GM12878 (cell line): ENCODE measurements at regions not wholly inside any gene's neighbourhood (a gene's known extent, or its start where the extent isn't known, plus 50 kb on each side); places are given as distances from the start of the nearest gene placed in this dataset.

ENCODE experiments used
- ATAC-seq: fragments of 200-7000 bp; cut with Tn5 transposase; 3 replicates; pipeline ENCODE4 v1.9.1; 2020; ENCODE audit warnings: mild to moderate bottlenecking, moderate library complexity
- BruUV-seq: library from RNA; stranded (reverse); fragments of 400-500 nt; replicated peaks from 2 replicates; lab custom pipeline; 2021; lab: Mats Ljungman, UMichigan
- CTCF ChIA-PET: fragments of 300-600 bp; sonication (Branson Sonifier 250); formaldehyde crosslinking; extraction: SDS; loops from one replicate; lab custom pipeline; 2021; ENCODE audit warnings: inconsistent platforms; lab: Yijun Ruan, JAX
- POLR2A ChIA-PET: fragments of 350-600 bp; formaldehyde crosslinking; extraction: SDS; loops from one replicate; lab custom pipeline; 2021; ENCODE audit warnings: inconsistent platforms; lab: Charles Lee
- RAD21 ChIA-PET: fragments of 300-600 bp; sonication (Branson Sonifier 250); formaldehyde crosslinking; loops from one replicate; lab custom pipeline; 2023; ENCODE audit warnings: antibody characterized with exemption; ENCODE audit not compliant: unreplicated experiment; lab: Charles Lee
- SMC1A ChIA-PET: fragments of 300-600 bp; sonication (Branson Sonifier 250); formaldehyde crosslinking; loops from one replicate; lab custom pipeline; 2023; ENCODE audit not compliant: unreplicated experiment, uncharacterized antibody; lab: Charles Lee
- DNase-seq: peaks from one replicate; pipeline ENCODE4 v3.0.0-alpha.2; 2011; ENCODE audit warnings: low read depth, low spot score
- FAIRE-seq: peaks from 3 replicates; lab custom pipeline; 2011; peaks lifted over from hg19 to GRCh38; lab: Jason Lieb, UNC
- H2AFZ ChIP-seq: 2 replicates; pipeline ENCODE4 v1.6.0; 2011; ENCODE audit warnings: low read depth, low read length, control low read depth; ENCODE audit not compliant: control insufficient read depth
- H3K27ac ChIP-seq: 2 replicates; pipeline ENCODE4 v1.5.1; 2011; ENCODE audit warnings: control low read depth; ENCODE audit not compliant: control insufficient read depth, insufficient read depth
- H3K27me3 ChIP-seq, 2 experiments: replicated peaks in 1 of 2; 2 replicates each; pipeline versions ENCODE4 v1.6.0 to v1.6.1; 2011; ENCODE audit warnings: low read length in 1 of 2; ENCODE audit not compliant: control insufficient read depth in 2 of 2, insufficient read depth in 2 of 2
- H3K36me3 ChIP-seq, 2 experiments: 2 replicates each; pipeline ENCODE4 v1.5.1; 2011; ENCODE audit warnings: low read length in 1 of 2; ENCODE audit not compliant: control insufficient read depth in 2 of 2, insufficient read depth in 2 of 2
- H3K4me1 ChIP-seq: 2 replicates; pipeline ENCODE4 v1.6.1; 2011; ENCODE audit warnings: mild to moderate bottlenecking, low read length, moderate library complexity, mixed read lengths; ENCODE audit not compliant: control insufficient read depth, insufficient read depth
- H3K4me2 ChIP-seq: 2 replicates; pipeline ENCODE4 v1.6.0; 2011; ENCODE audit warnings: control low read depth; ENCODE audit not compliant: control insufficient read depth, insufficient read depth
- H3K4me3 ChIP-seq: fragments of 200-600 bp; sonication (generic); 2 replicates; pipeline ENCODE4 v1.5.1; 2016
- H3K79me2 ChIP-seq: 2 replicates; pipeline ENCODE4 v1.6.0; 2011; ENCODE audit warnings: low read length; ENCODE audit not compliant: control insufficient read depth, insufficient read depth
- H3K9ac ChIP-seq: 2 replicates; pipeline ENCODE4 v1.8.0; 2011; ENCODE audit warnings: low read length, control low read depth, mixed read lengths; ENCODE audit not compliant: control insufficient read depth, insufficient read depth
- H3K9me3 ChIP-seq: replicated peaks from 3 replicates; pipeline ENCODE4 v1.5.1; 2011; ENCODE audit warnings: mild to moderate bottlenecking, low read length; ENCODE audit not compliant: control insufficient read depth, insufficient read depth
- H4K20me1 ChIP-seq: 2 replicates; pipeline ENCODE4 v1.6.0; 2011; ENCODE audit not compliant: control insufficient read depth, insufficient read depth
- BRCA1 ChIP-seq: IDR thresholded peaks from 2 replicates; pipeline ENCODE4 v1.6.1; 2011; ENCODE audit warnings: low read depth, low read length, improper control_type of control experiment
- CHD1 ChIP-seq: IDR thresholded peaks from 2 replicates; pipeline ENCODE4 v1.6.1; 2012; ENCODE audit warnings: low read depth, low read length, improper control_type of control experiment
- CREM ChIP-seq: IDR thresholded peaks from 2 replicates; pipeline ENCODE4 v1.6.1; 2014; ENCODE audit warnings: antibody characterized with exemption, low read depth
- FOXK2 ChIP-seq: fragments of 450-650 bp; IDR thresholded peaks from 2 replicates; pipeline ENCODE4 v1.6.1; 2017; ENCODE audit warnings: mild to moderate bottlenecking, moderate library complexity
- JUNB ChIP-seq: IDR thresholded peaks from 2 replicates; pipeline ENCODE4 v1.6.1; 2016; ENCODE audit warnings: antibody characterized with exemption, mild to moderate bottlenecking
- JUND ChIP-seq: IDR thresholded peaks from 2 replicates; pipeline ENCODE4 v1.6.1; 2012; ENCODE audit warnings: low read depth, mild to moderate bottlenecking, low read length, improper control_type of control experiment, moderate library complexity
- PKNOX1 ChIP-seq: fragments of 450-650 bp; IDR thresholded peaks from 2 replicates; pipeline ENCODE4 v1.6.1; 2016; ENCODE audit warnings: mild to moderate bottlenecking
- ZBTB11 ChIP-seq: fragments of 450-650 bp; formaldehyde crosslinking; IDR thresholded peaks from 2 replicates; pipeline ENCODE4 v1.5.0; 2022; ENCODE audit warnings: mild to moderate bottlenecking, missing genetic modification characterization
- WGBS: methylation state at CpG from one replicate; pipeline ENCODE4 v1.1.6; 2016; ENCODE audit warnings: low lambda C conversion rate; ENCODE audit not compliant: insufficient replicate concordance, insufficient coverage; ENCODE audit errors: missing lambda C conversion rate; 5-methylcytosine and 5-hydroxymethylcytosine counted together
- in situ Hi-C: fragments of 300-500 bp; cut with MboI; formaldehyde crosslinking; loops from 9 replicates; pipeline ENCODE4 v1.14.3; 2018; ENCODE audit warnings: mixed read lengths
- intact Hi-C: fragments of 100-400 bp; cut with micrococcal nuclease; formaldehyde crosslinking; loops from one replicate; pipeline ENCODE4 v1.14.2; 2022; ENCODE audit not compliant: unreplicated experiment

- intact Hi-C loops (no loop called here), in situ Hi-C loops (no loop called here)
- H3K9me3 ChIP-seq: no peaks in the 10 kb centered on the region
- SMC1A ChIA-PET: no interaction called here
- RAD21 ChIA-PET: no interaction called here
- H2AFZ ChIP-seq: no peak overlapping the region
- no TSS peak for BruUV-seq
- ATAC-seq (no peak), FAIRE-seq (no peak), DNase-seq (no peak)
- H3K9ac ChIP-seq: no peak overlapping the region
- H4K20me1 ChIP-seq: no peaks in the 10 kb centered on the region
- no peak overlapping the region for H3K27ac ChIP-seq
- POLR2A ChIA-PET: no interaction called here
- no peak overlapping the region for H3K4me3 ChIP-seq
- CTCF ChIA-PET: no interaction called here
- TF ChIP-seq CHD1 (no peak), ZBTB11 (CRISPR knock-in tag) (no peak)
- H3K79me2 ChIP-seq: no peaks in the 10 kb centered on the region
- no peak overlapping the region for H3K4me2 ChIP-seq
- H3K36me3 ChIP-seq: no peaks in the 10 kb centered on the region
- H3K4me1 ChIP-seq: no peaks in the 10 kb centered on the region
- H3K27me3 ChIP-seq: no peaks in the 10 kb centered on the region
- WGBS: 55% methylated on average over 9 of the region's 9 CpGs
These were observed 66.1 kb upstream of the TLR3 start for GRCh38 chr4:186002853-186003252.

GRCh38 chr4:186003746-186004145, 65.2 kb upstream of the TLR3 start:
- H3K27me3 ChIP-seq: no peaks in the 10 kb centered on the region
- SMC1A ChIA-PET: no interaction called here
- no peak overlapping the region for H3K27ac ChIP-seq
- H3K4me2 ChIP-seq: no peak overlapping the region
- in situ Hi-C loops: no loop called here
- DNase-seq: no peak
- no peak overlapping the region for H3K9ac ChIP-seq
- no peaks in the 10 kb centered on the region for H4K20me1 ChIP-seq
- no peaks in the 10 kb centered on the region for H3K36me3 ChIP-seq
- no TSS peak for BruUV-seq
- ATAC-seq: no peak
- CTCF ChIA-PET: no interaction called here
- H3K4me3 ChIP-seq: no peak overlapping the region
- POLR2A ChIA-PET: no interaction called here
- RAD21 ChIA-PET: no interaction called here
- H2AFZ ChIP-seq: no peak overlapping the region
- FAIRE-seq: no peak
- intact Hi-C loops: no loop called here
- no peaks in the 10 kb centered on the region for H3K4me1 ChIP-seq
- no peaks in the 10 kb centered on the region for H3K9me3 ChIP-seq
- TF ChIP-seq CREM (no peak), BRCA1 (no peak), JUND (no peak), FOXK2 (no peak), JUNB (no peak), PKNOX1 (no peak)
- no peaks in the 10 kb centered on the region for H3K79me2 ChIP-seq
- WGBS: 26% methylated on average over 6 of the region's 6 CpGs
